ENCODE measurements at regions not wholly inside any gene's neighbourhood (a gene's known extent, or its start where the extent isn't known, plus 50 kb on each side); places are given as distances from the start of the nearest gene placed in this dataset.

GRCh38 chr16:59686405-59686804, 952.3 kb upstream of the GOT2 start:
- no peaks in the 10 kb centered on the region for H3K9me2 ChIP-seq (replicated peaks; ENCODE audit: insufficient read depth)
- H3K27me3 ChIP-seq, result no peaks in the 10 kb centered on the region
- no peak for DNase-seq (ENCODE audit: low spot score)
- H3K79me2 ChIP-seq, result no peaks in the 10 kb centered on the region
- no peak overlapping the region for H3K4me3 ChIP-seq
- no peak overlapping the region for H2AFZ ChIP-seq
- H3K4me1 ChIP-seq (ENCODE audit: insufficient read depth), result no peaks in the 10 kb centered on the region
- H3K36me3 ChIP-seq (replicated peaks; ENCODE audit: insufficient read depth, low read depth), result no peaks in the 10 kb centered on the region
- TF ChIP-seq EZH2phosphoT487 (IDR thresholded peaks at IDR 0.05; ENCODE audit: low read depth, severe bottlenecking, unreplicated experiment), result no peak
- no peak for TF ChIP-seq EZH2 (IDR thresholded peaks at IDR 0.05; ENCODE audit: borderline replicate concordance)
- TF ChIP-seq CTCF (IDR thresholded peaks at IDR 0.05; ENCODE audit: poor library complexity), result no peak
- H4K20me1 ChIP-seq (ENCODE audit: insufficient read depth, poor library complexity, severe bottlenecking), result no peaks in the 10 kb centered on the region
- no peak overlapping the region for H3K4me2 ChIP-seq
- H3K9me3 ChIP-seq (ENCODE audit: low read depth), result no peaks in the 10 kb centered on the region
- H3K27ac ChIP-seq, result no peak overlapping the region
- 73% methylated on average over 2 of the region's 2 CpGs for WGBS (ENCODE audit: low lambda C conversion rate, missing lambda C conversion rate)

DNA sequence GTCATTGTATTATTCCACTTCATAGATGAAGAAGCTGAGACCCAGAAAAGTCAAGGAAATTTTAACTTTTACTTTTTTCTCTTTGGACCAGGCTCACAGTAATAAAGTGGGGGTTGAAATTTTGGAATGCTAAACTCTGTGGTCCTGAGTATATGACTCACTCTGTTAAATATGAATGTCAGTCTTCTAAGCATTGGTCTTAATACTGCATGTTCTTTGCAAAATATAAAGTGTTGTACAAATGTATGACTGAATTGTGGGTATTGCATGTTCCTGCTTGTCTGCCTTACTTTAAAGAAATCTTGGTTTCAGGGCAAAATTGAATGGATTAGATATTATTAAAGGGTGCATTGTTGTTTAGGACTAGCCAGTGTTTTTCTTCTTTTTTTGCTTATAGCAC, 950.8 kb upstream of the GOT2 start:
- Histone ChIP-seq H3K27me3 (no peaks in the 10 kb centered on the region), H3K27ac (no peak overlapping the region), H4K20me1 (ENCODE audit: insufficient read depth, poor library complexity, severe bottlenecking) (no peaks in the 10 kb centered on the region), H3K36me3 (replicated peaks; ENCODE audit: insufficient read depth, low read depth) (no peaks in the 10 kb centered on the region), H3K9me2 (replicated peaks; ENCODE audit: insufficient read depth) (no peaks in the 10 kb centered on the region), H3K4me3 (no peak overlapping the region), H3K79me2 (no peaks in the 10 kb centered on the region), H2AFZ (no peak overlapping the region), H3K9me3 (ENCODE audit: low read depth) (no peaks in the 10 kb centered on the region), H3K4me2 (no peak overlapping the region), H3K4me1 (ENCODE audit: insufficient read depth) (no peaks in the 10 kb centered on the region)
- TF ChIP-seq CTCF (IDR thresholded peaks at IDR 0.05; ENCODE audit: poor library complexity), result no peak
- TF ChIP-seq EZH2phosphoT487 (IDR thresholded peaks at IDR 0.05; ENCODE audit: low read depth, severe bottlenecking, unreplicated experiment), result no peak
- TF ChIP-seq EZH2 (IDR thresholded peaks at IDR 0.05; ENCODE audit: borderline replicate concordance), result no peak
- DNase-seq (ENCODE audit: low spot score), result no peak

- no peak for TF ChIP-seq EZH2phosphoT487 (IDR thresholded peaks at IDR 0.05; ENCODE audit: low read depth, severe bottlenecking, unreplicated experiment)
- no peak for TF ChIP-seq CTCF (IDR thresholded peaks at IDR 0.05; ENCODE audit: poor library complexity)
- TF ChIP-seq EZH2 (IDR thresholded peaks at IDR 0.05; ENCODE audit: borderline replicate concordance), result no peak
- Histone ChIP-seq H3K27ac (no peak overlapping the region), H3K9me3 (ENCODE audit: low read depth) (no peaks in the 10 kb centered on the region), H4K20me1 (ENCODE audit: insufficient read depth, poor library complexity, severe bottlenecking) (no peaks in the 10 kb centered on the region), H3K4me3 (no peak overlapping the region), H3K4me1 (ENCODE audit: insufficient read depth) (no peaks in the 10 kb centered on the region), H3K36me3 (replicated peaks; ENCODE audit: insufficient read depth, low read depth) (no peaks in the 10 kb centered on the region), H3K79me2 (no peaks in the 10 kb centered on the region), H3K9me2 (replicated peaks; ENCODE audit: insufficient read depth) (no peaks in the 10 kb centered on the region), H3K4me2 (no peak overlapping the region), H2AFZ (no peak overlapping the region), H3K27me3 (no peaks in the 10 kb centered on the region)
- DNase-seq (ENCODE audit: low spot score), result no peak
- 78% methylated on average over 1 of the region's 1 CpG for WGBS (ENCODE audit: low lambda C conversion rate, missing lambda C conversion rate)
Observed at GRCh38 chr16:59683709-59684108, 949.6 kb upstream of the GOT2 start.

GRCh38 chr16:59665618-59666220, 931.6 kb upstream of the GOT2 start:
- Histone ChIP-seq H3K27me3 (no peaks in the 10 kb centered on the region), H3K36me3 (replicated peaks; ENCODE audit: insufficient read depth, low read depth) (no peaks in the 10 kb centered on the region), H3K9me3 (ENCODE audit: low read depth) (no peaks in the 10 kb centered on the region), H3K27ac (no peak overlapping the region), H3K9me2 (replicated peaks; ENCODE audit: insufficient read depth) (no peaks in the 10 kb centered on the region), H3K79me2 (no peaks in the 10 kb centered on the region), H3K4me2 (no peak overlapping the region), H2AFZ (no peak overlapping the region), H4K20me1 (ENCODE audit: insufficient read depth, poor library complexity, severe bottlenecking) (no peaks in the 10 kb centered on the region), H3K4me3 (no peak overlapping the region), H3K4me1 (ENCODE audit: insufficient read depth) (no peaks in the 10 kb centered on the region)
- WGBS (ENCODE audit: low lambda C conversion rate, missing lambda C conversion rate), result 78% methylated on average over 2 of the region's 2 CpGs
- peak; percentile 5 for DNase-seq (ENCODE audit: low spot score)
- TF ChIP-seq EZH2 (IDR thresholded peaks at IDR 0.05; ENCODE audit: borderline replicate concordance) (no peak), CTCF (IDR thresholded peaks at IDR 0.05; ENCODE audit: poor library complexity) (no peak), EZH2phosphoT487 (IDR thresholded peaks at IDR 0.05; ENCODE audit: low read depth, severe bottlenecking, unreplicated experiment) (no peak)

Data from hepatocyte (in vitro differentiated cells).